ENCODE measurements at regions not wholly inside any gene's neighbourhood (a gene's known extent, or its start where the extent isn't known, plus 50 kb on each side); places are given as distances from the start of the nearest gene placed in this dataset.

GRCh38 chr7:69020536-69020935 is 577.7 kb upstream of the AUTS2 start (continued):
- TF ChIP-seq ETS1 (IDR thresholded peaks at IDR 0.05) (no peak), STAT1 (IDR thresholded peaks at IDR 0.05; ENCODE audit: unreplicated experiment) (no peak)

- DNase-seq (ENCODE audit: low spot score) (no peak), ATAC-seq (no peak)
- Histone ChIP-seq H3K4me3 (no peak overlapping the region), H3K4me1 (ENCODE audit: insufficient read depth) (no peaks in the 10 kb centered on the region), H2AFZ (no peak overlapping the region), H3K36me3 (ENCODE audit: insufficient read depth) (no peaks in the 10 kb centered on the region), H3K79me2 (replicated peaks; ENCODE audit: insufficient read depth) (no peaks in the 10 kb centered on the region), H3K9me2 (ENCODE audit: insufficient read depth) (no peaks in the 10 kb centered on the region), H4K20me1 (replicated peaks; ENCODE audit: insufficient read depth) (no peaks in the 10 kb centered on the region), H3K4me2 (no peak overlapping the region), H3K27ac (ENCODE audit: low read depth) (no peak overlapping the region), H3K27me3 (ENCODE audit: insufficient read depth) (no peaks in the 10 kb centered on the region), H3F3A (replicated peaks; ENCODE audit: low read depth) (no peaks in the 10 kb centered on the region)
- Mint-ChIP-seq H3K4me3 (no peak overlapping the region), H3K27me3 (ENCODE audit: insufficient read depth, low read depth, poor library complexity) (peaks cover 1% of the 10 kb centered on the region), H3K36me3 (ENCODE audit: low read depth) (peaks cover 32% of the 10 kb centered on the region; the same call in 2 of the 3 replicates), H3K27ac (no peak overlapping the region), H3K9me3 (peaks cover 91% of the 10 kb centered on the region), H3K4me1 (no peaks in the 10 kb centered on the region)
- TF ChIP-seq POLR2AphosphoS5 (IDR thresholded peaks at IDR 0.05; ENCODE audit: low read depth) (no peak), ZNF331 (CRISPR knock-in tag; IDR thresholded peaks at IDR 0.05; ENCODE audit: low read depth) (no peak), EZH2 (IDR thresholded peaks at IDR 0.05; ENCODE audit: low read depth, unreplicated experiment) (no peak), STAT1 (IDR thresholded peaks at IDR 0.05; ENCODE audit: unreplicated experiment) (no peak)
These were observed 573.0 kb upstream of the AUTS2 start for GRCh38 chr7:69025249-69025648.

- DNase-seq (ENCODE audit: low spot score) (no peak), ATAC-seq (no peak)
- no peaks in the 10 kb centered on the region for H3K4me1 Mint-ChIP-seq
- no peaks in the 10 kb centered on the region for H3K9me2 ChIP-seq (ENCODE audit: insufficient read depth)
- H3F3A ChIP-seq (replicated peaks; ENCODE audit: low read depth): no peaks in the 10 kb centered on the region
- peaks cover 90% of the 10 kb centered on the region for H3K9me3 Mint-ChIP-seq
- H3K27ac ChIP-seq (ENCODE audit: low read depth): no peak overlapping the region
- H3K36me3 Mint-ChIP-seq (ENCODE audit: low read depth): peaks cover 22% of the 10 kb centered on the region; the same call in 2 of the 3 replicates
- H4K20me1 ChIP-seq (replicated peaks; ENCODE audit: insufficient read depth): no peaks in the 10 kb centered on the region
- H3K4me3 Mint-ChIP-seq: no peak overlapping the region
- peaks cover 2% of the 10 kb centered on the region for H3K27me3 Mint-ChIP-seq (ENCODE audit: insufficient read depth, low read depth, poor library complexity)
- no peaks in the 10 kb centered on the region for H3K4me1 ChIP-seq (ENCODE audit: insufficient read depth)
- no peak overlapping the region for H2AFZ ChIP-seq
- no peaks in the 10 kb centered on the region for H3K27me3 ChIP-seq (ENCODE audit: insufficient read depth)
- H3K4me3 ChIP-seq: no peak overlapping the region
- H3K79me2 ChIP-seq (replicated peaks; ENCODE audit: insufficient read depth): no peaks in the 10 kb centered on the region
- H3K36me3 ChIP-seq (ENCODE audit: insufficient read depth): no peaks in the 10 kb centered on the region
- no peak overlapping the region for H3K27ac Mint-ChIP-seq
- no peak overlapping the region for H3K4me2 ChIP-seq
- TF ChIP-seq NANOG (IDR thresholded peaks at IDR 0.05; ENCODE audit: borderline replicate concordance): no peak
- no peak for TF ChIP-seq STAT1 (IDR thresholded peaks at IDR 0.05; ENCODE audit: unreplicated experiment)
- TF ChIP-seq JUNB (IDR thresholded peaks at IDR 0.05; ENCODE audit: unreplicated experiment): no peak
- TF ChIP-seq CREB1 (CRISPR knock-in tag; IDR thresholded peaks at IDR 0.05; ENCODE audit: low read depth): no peak
- no peak for TF ChIP-seq ZNF462 (CRISPR knock-in tag; IDR thresholded peaks at IDR 0.05)
- no peak for TF ChIP-seq POLR2AphosphoS5 (IDR thresholded peaks at IDR 0.05; ENCODE audit: low read depth)
- TF ChIP-seq EZH2 (IDR thresholded peaks at IDR 0.05; ENCODE audit: low read depth, unreplicated experiment): no peak
- no peak for TF ChIP-seq EZH2phosphoT487 (IDR thresholded peaks at IDR 0.05; ENCODE audit: unreplicated experiment)
- TF ChIP-seq ZNF331 (CRISPR knock-in tag; IDR thresholded peaks at IDR 0.05; ENCODE audit: low read depth): no peak
These were observed 565.4 kb upstream of the AUTS2 start for GRCh38 chr7:69032848-69033247.
